ENCODE measurements at regions not wholly inside any gene's neighbourhood (a gene's known extent, or its start where the extent isn't known, plus 50 kb on each side); places are given as distances from the start of the nearest gene placed in this dataset.
A peak's percentile ranks its signal among the peaks of the same experiment; 100 is the strongest.

- peak; percentile 37 for DNase-seq (ENCODE audit: low spot score)
- H3K9me3 ChIP-seq (ENCODE audit: low read length) = no peaks in the 10 kb centered on the region
- no peak overlapping the region for H3K4me3 ChIP-seq (ENCODE audit: low read depth, low read length, poor library complexity, severe bottlenecking)
- H3K27ac ChIP-seq (ENCODE audit: low read depth, low read length, poor library complexity, severe bottlenecking) = no peak overlapping the region
- H3K36me3 ChIP-seq (ENCODE audit: insufficient read depth, low read length) = no peaks in the 10 kb centered on the region
- no TSS peak for BruUV-seq (replicated peaks)
- TF ChIP-seq, protein P1, sequence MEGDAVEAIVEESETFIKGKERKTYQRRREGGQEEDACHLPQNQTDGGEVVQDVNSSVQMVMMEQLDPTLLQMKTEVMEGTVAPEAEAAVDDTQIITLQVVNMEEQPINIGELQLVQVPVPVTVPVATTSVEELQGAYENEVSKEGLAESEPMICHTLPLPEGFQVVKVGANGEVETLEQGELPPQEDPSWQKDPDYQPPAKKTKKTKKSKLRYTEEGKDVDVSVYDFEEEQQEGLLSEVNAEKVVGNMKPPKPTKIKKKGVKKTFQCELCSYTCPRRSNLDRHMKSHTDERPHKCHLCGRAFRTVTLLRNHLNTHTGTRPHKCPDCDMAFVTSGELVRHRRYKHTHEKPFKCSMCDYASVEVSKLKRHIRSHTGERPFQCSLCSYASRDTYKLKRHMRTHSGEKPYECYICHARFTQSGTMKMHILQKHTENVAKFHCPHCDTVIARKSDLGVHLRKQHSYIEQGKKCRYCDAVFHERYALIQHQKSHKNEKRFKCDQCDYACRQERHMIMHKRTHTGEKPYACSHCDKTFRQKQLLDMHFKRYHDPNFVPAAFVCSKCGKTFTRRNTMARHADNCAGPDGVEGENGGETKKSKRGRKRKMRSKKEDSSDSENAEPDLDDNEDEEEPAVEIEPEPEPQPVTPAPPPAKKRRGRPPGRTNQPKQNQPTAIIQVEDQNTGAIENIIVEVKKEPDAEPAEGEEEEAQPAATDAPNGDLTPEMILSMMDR (conservative IDR thresholded peaks at IDR 0.05; ENCODE audit: low read length) = no peak
- TF ChIP-seq EZH2phosphoT487 (IDR thresholded peaks at IDR 0.05; ENCODE audit: borderline replicate concordance, low read depth, low read length) = no peak
- no peaks in the 10 kb centered on the region for H3K9me2 ChIP-seq (ENCODE audit: insufficient read depth, low read length)
- ChIA-PET CTCF (ENCODE audit: unreplicated experiment) (no interaction called here), POLR2A (interaction anchor here (0.7 to 1.0 kb wide), 4 partner anchors 13 to 980 kb away, joined by 3 to 8 read pairs (median 3); no protein-coding TSS in a partner anchor)
- H3K79me2 ChIP-seq (ENCODE audit: insufficient read depth, low read depth, low read length) = no peaks in the 10 kb centered on the region
- no peak overlapping the region for H3K4me2 ChIP-seq (ENCODE audit: low read length)
- no peaks in the 10 kb centered on the region for H4K20me1 ChIP-seq (ENCODE audit: insufficient read depth, low read length)
- H3K4me1 ChIP-seq (ENCODE audit: insufficient read depth, low read length, poor library complexity, severe bottlenecking) = peaks cover 43% of the 10 kb centered on the region
- intact Hi-C loops (cut with micrococcal nuclease; ENCODE audit: unreplicated experiment) = no loop called here
- no peak overlapping the region for H2AFZ ChIP-seq (ENCODE audit: low read length)
Observed at GRCh38 chr9:90010793-90011192, 406.0 kb downstream of the GADD45G start.

DNA sequence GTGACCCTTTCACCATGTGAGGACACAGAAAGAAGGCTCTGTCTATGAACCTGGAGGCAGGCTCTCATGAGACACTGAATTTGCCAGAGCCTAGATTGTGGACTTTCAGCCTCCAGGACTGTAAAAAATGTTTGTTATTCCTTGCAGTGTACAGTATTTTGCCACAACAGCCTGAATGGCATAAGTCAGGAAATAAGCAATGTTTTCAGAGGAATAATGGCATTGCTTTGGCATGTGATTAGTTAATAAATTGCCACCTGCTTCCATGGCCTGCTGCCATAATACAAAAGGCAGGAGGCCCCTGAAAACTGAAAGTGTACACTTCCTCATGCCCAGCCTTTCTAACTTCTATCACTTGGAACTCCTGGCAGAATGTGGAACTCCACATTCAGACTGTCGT, 408.1 kb downstream of the GADD45G start:
- BruUV-seq (replicated peaks) = no TSS peak
- no peak overlapping the region for H3K4me3 ChIP-seq (ENCODE audit: low read depth, low read length, poor library complexity, severe bottlenecking)
- no peaks in the 10 kb centered on the region for H3K79me2 ChIP-seq (ENCODE audit: insufficient read depth, low read depth, low read length)
- no peaks in the 10 kb centered on the region for H3K9me3 ChIP-seq (ENCODE audit: low read length)
- no peak overlapping the region for H3K27ac ChIP-seq (ENCODE audit: low read depth, low read length, poor library complexity, severe bottlenecking)
- peaks cover 43% of the 10 kb centered on the region for H3K4me1 ChIP-seq (ENCODE audit: insufficient read depth, low read length, poor library complexity, severe bottlenecking)
- intact Hi-C loops (cut with micrococcal nuclease; ENCODE audit: unreplicated experiment) = no loop called here
- H4K20me1 ChIP-seq (ENCODE audit: insufficient read depth, low read length) = no peaks in the 10 kb centered on the region
- peak; percentile 46 for DNase-seq (ENCODE audit: low spot score)
- TF ChIP-seq, protein P1 (conservative IDR thresholded peaks at IDR 0.05; ENCODE audit: low read length) = no peak
- TF ChIP-seq EZH2phosphoT487 (IDR thresholded peaks at IDR 0.05; ENCODE audit: borderline replicate concordance, low read depth, low read length) = no peak
- H2AFZ ChIP-seq (ENCODE audit: low read length) = no peak overlapping the region
- no peaks in the 10 kb centered on the region for H3K36me3 ChIP-seq (ENCODE audit: insufficient read depth, low read length)
- ChIA-PET CTCF (ENCODE audit: unreplicated experiment) (no interaction called here), POLR2A (interaction anchor here (0.7 to 3.1 kb wide), 3 partner anchors 13 to 405 kb away, joined by 3 to 17 read pairs (median 3); no protein-coding TSS in a partner anchor)
- H3K9me2 ChIP-seq (ENCODE audit: insufficient read depth, low read length) = no peaks in the 10 kb centered on the region
- H3K4me2 ChIP-seq (ENCODE audit: low read length) = 0 out of 2 replicates have a peak overlapping the region, but pooled peaks have one; percentile 5

GRCh38 chr9:90013778-90014177, 409.0 kb downstream of the GADD45G start:
- no peak overlapping the region for H3K4me2 ChIP-seq (ENCODE audit: low read length)
- peaks cover 36% of the 10 kb centered on the region for H3K4me1 ChIP-seq (ENCODE audit: insufficient read depth, low read length, poor library complexity, severe bottlenecking)
- intact Hi-C loops (cut with micrococcal nuclease; ENCODE audit: unreplicated experiment) = no loop called here
- no peaks in the 10 kb centered on the region for H3K9me2 ChIP-seq (ENCODE audit: insufficient read depth, low read length)
- no peaks in the 10 kb centered on the region for H3K9me3 ChIP-seq (ENCODE audit: low read length)
- ChIA-PET CTCF (ENCODE audit: unreplicated experiment) (no interaction called here), POLR2A (interaction anchor here (3.1 kb wide), 1 partner anchor 14 kb away, joined by 17 read pairs; no protein-coding TSS in a partner anchor)
- H3K27ac ChIP-seq (ENCODE audit: low read depth, low read length, poor library complexity, severe bottlenecking) = no peak overlapping the region
- no peak overlapping the region for H2AFZ ChIP-seq (ENCODE audit: low read length)
- no peaks in the 10 kb centered on the region for H3K36me3 ChIP-seq (ENCODE audit: insufficient read depth, low read length)
- BruUV-seq (replicated peaks) = no TSS peak
- H3K79me2 ChIP-seq (ENCODE audit: insufficient read depth, low read depth, low read length) = no peaks in the 10 kb centered on the region
- TF ChIP-seq EZH2phosphoT487 (IDR thresholded peaks at IDR 0.05; ENCODE audit: borderline replicate concordance, low read depth, low read length) = no peak
- TF ChIP-seq, protein P1 (conservative IDR thresholded peaks at IDR 0.05; ENCODE audit: low read length) = no peak
- DNase-seq (ENCODE audit: low spot score) = no peak
- H4K20me1 ChIP-seq (ENCODE audit: insufficient read depth, low read length) = no peaks in the 10 kb centered on the region
- no peak overlapping the region for H3K4me3 ChIP-seq (ENCODE audit: low read depth, low read length, poor library complexity, severe bottlenecking)

Measured in OCI-LY7 (cell line).